SKM-1 (cell line): ENCODE measurements at regions not wholly inside any gene's neighbourhood (a gene's known extent, or its start where the extent isn't known, plus 50 kb on each side); places are given as distances from the start of the nearest gene placed in this dataset.
"Not testable (repeated sequence)": the region's sequence is repeated elsewhere in the genome, so short reads cannot be mapped to it uniquely, and the experiment has no call there.

ENCODE experiments used
- DNase-seq: peaks from one replicate; lab custom pipeline; 2025; ENCODE audit not compliant: unreplicated experiment; lab: John Stamatoyannopoulos, UW

- no peak for DNase-seq
Measured at GRCh38 chr17:20896153-20896649, 146.6 kb downstream of the USP22 start.

GRCh38 chr17:20898726-20899125 lies 144.1 kb downstream of the USP22 start:
- not testable (repeated sequence) for DNase-seq

- DNase-seq = not testable (repeated sequence)
Measured at GRCh38 chr17:20902496-20902895, 140.3 kb downstream of the USP22 start.

- DNase-seq = not testable (repeated sequence)
Measured at GRCh38 chr17:20903549-20903948, 139.3 kb downstream of the USP22 start.

GRCh38 chr17:20908313-20909267 lies 134.2 kb downstream of the USP22 start:
- DNase-seq = peak; percentile 81

GRCh38 chr17:20914658-20915057 lies 128.2 kb downstream of the USP22 start:
- no peak for DNase-seq

GRCh38 chr17:20916383-20916782 lies 126.4 kb downstream of the USP22 start:
- DNase-seq = no peak

GRCh38 chr17:20917610-20918306 lies 125.1 kb downstream of the USP22 start:
- not testable (repeated sequence) for DNase-seq

- no peak for DNase-seq
Measured at GRCh38 chr17:20920095-20920814, 122.6 kb downstream of the USP22 start.

GRCh38 chr17:20920815-20921199 lies 122.0 kb downstream of the USP22 start:
- DNase-seq = no peak

GRCh38 chr17:20922128-20922670 lies 120.6 kb downstream of the USP22 start:
- DNase-seq = no peak

- DNase-seq = no peak
Measured at GRCh38 chr17:20924306-20924705, 118.5 kb downstream of the USP22 start.

- DNase-seq = no peak
Measured at GRCh38 chr17:20925091-20925490, 117.7 kb downstream of the USP22 start.

- no peak for DNase-seq
Measured at GRCh38 chr17:20925954-20926353, 116.9 kb downstream of the USP22 start.

GRCh38 chr17:20926532-20926931 lies 116.3 kb downstream of the USP22 start:
- DNase-seq = no peak

- DNase-seq = no peak
Measured at GRCh38 chr17:20927308-20927977, 115.4 kb downstream of the USP22 start.

- no peak for DNase-seq
Measured at GRCh38 chr17:20929334-20929733, 113.5 kb downstream of the USP22 start.

- DNase-seq = no peak
Measured at GRCh38 chr17:20930081-20930760, 112.6 kb downstream of the USP22 start.

- not testable (repeated sequence) for DNase-seq
Measured at GRCh38 chr17:20933040-20933439, 109.8 kb downstream of the USP22 start.

- no peak for DNase-seq
Measured at GRCh38 chr17:20934288-20934687, 108.5 kb downstream of the USP22 start.
